ENCODE measurements at regions not wholly inside any gene's neighbourhood (a gene's known extent, or its start where the extent isn't known, plus 50 kb on each side); places are given as distances from the start of the nearest gene placed in this dataset.

DNA sequence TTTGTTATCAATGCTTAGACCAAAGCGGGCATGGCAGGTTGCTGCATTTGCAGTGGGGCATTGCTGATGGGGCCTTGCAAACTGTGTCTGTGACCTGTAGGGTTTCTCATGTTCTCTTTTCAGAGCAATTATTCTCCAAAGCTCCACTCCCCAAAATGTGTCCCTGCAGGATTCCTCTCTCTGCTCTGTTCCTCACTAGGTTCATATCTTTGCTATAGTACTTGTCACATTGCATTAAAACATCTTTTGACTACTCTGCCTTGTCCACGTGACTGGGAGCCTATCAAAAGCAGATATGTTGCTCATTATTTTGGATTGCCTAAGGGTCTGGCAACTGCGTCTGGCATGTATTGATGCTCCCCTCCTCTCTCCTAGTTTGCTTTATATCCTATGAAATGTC, 177.7 kb upstream of the MID1 start:
- FAIRE-seq (no peak), DNase-seq (ENCODE audit: extremely low spot score, insufficient read length, low read depth) (no peak)

DNA sequence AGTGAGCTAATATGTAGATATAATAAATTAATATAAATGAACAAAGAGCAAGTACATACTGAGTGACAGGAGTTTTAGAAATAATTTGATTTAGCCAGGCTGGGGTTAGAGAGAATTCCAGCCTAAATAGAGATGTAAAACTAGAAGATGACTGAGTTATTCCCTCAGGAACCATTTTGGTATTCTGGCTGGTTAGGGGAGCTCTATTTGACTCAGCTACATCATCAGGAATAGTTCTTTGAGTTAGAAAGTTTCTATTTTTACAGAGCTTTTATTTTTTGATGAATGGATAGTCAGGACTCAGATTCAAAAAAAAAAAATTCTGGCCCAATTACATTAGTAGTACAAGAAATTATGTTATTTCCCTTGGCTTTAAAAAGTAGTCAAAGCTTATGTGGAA, 180.4 kb upstream of the MID1 start:
- DNase-seq (ENCODE audit: extremely low spot score, insufficient read length, low read depth) (no peak), FAIRE-seq (no peak)

DNA sequence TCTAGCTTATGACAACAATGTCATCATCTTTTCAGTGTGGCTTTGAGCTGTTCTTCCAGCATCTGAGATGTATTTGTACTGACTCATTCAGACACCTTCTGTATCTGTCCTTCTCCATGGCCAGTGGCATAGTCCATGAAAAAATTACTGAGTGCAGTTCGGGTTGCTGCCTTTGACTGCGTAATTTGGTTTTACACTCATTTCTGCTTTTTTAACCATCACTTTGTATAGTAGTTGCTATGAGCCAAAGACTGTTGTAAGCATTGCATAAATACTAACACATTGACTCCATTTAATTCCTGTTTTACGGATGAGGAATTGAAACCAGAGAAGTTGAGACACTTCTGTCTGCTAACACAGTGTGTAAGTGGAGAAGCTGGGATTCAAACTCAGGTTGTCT, 190.7 kb upstream of the MID1 start:
- DNase-seq (ENCODE audit: extremely low spot score, insufficient read length, low read depth) (no peak), FAIRE-seq (no peak)

DNA sequence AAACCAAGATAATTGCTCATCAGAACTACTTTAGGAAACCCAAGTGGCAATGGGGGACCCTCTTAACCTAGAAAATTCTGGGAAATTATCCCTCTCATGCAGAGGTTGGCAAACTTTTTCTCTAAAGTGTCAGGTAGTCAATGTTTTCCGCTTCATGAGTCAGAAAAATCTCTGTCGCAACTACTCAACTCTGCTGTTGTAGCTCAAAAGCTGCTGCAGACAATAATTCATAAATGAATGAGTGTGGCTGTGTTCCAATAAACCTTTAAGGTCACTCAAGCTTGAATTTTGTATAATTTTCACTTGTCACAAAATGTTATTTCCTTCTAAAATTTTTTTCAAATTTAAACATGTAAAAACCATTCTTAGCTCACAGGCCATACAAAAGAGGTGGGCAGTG, 193.4 kb upstream of the MID1 start:
- DNase-seq (ENCODE audit: extremely low spot score, insufficient read length, low read depth) (no peak), FAIRE-seq (no peak)

DNA sequence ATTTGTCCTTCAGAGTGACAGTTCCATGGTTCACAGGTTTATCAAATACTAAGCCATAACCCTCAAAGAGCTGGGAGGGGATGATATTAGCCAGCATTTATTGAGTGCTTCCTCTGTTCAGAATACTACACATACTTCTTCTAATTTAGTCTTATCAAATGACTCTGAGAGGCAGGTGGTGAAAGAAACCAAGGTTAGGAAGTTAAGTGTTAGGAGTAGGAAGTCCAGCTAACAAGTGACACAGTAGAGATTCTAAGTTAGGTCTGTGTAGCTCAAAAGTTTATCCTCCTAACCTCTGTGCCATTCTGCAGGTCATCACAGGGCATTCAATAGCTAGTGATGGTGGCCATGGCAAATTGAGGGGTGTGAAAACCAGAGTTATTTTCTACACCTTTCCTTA, 198.3 kb upstream of the MID1 start:
- no peak for DNase-seq (ENCODE audit: extremely low spot score, insufficient read length, low read depth)
- FAIRE-seq: no peak

DNA sequence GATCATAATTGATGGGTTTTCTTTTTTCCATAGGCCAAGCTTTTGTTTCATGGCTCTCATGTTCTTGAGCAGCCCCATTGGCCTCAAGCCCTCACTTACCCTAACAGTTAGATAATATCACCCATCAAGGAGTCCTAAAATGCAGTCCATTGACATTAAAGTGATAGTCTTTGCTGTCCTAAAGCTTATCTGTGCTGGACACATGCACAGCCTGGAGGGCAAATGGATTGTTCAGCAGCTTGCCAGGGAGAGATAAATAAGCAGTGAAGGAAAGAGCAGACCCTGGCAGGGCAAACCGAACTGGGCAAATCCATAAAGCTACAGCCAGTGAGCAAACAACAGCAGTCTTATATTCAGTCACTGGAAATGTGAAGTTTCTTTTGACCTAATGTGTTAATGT, 199.6 kb upstream of the MID1 start:
- FAIRE-seq (no peak), DNase-seq (ENCODE audit: extremely low spot score, insufficient read length, low read depth) (no peak)

DNA sequence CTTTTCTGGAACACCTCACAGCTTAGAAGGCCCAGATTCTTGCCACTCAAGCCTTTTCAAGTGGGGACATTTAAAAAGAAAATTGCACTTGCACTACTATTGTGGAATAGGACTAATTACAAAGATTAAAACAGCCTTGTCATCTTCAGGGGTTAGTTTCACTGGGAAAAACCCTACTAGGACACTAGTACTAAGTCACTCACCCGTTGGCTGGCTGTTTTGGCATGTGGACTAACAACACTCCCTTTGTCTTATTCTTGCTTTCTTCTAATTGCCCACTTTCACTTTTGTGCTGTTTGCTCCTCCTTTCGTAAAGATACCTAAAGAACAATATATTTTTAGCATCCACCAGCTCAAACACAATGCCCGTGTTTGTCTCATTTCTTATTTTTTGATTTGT, 200.9 kb upstream of the MID1 start:
- no peak for FAIRE-seq
- DNase-seq (ENCODE audit: extremely low spot score, insufficient read length, low read depth): no peak

DNA sequence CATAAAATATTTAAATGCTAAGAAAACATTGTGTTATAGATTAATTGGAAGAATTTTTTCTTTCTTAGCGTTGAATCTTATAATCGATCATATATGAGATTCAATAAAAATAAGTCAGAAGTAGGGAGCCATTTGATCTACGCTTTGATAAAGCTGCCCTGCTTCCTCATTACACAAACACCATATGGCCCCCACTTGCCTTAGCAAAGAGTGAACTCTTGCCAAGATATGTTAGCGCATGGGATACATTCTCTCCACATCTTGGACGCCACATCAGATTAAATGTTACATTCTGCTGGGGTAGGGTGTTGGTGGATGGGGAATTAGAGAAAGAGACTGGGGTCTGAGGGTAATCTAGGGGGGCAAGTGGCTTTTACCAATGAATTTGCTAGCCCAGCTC, 207.7 kb upstream of the MID1 start:
- no peak for FAIRE-seq

DNA sequence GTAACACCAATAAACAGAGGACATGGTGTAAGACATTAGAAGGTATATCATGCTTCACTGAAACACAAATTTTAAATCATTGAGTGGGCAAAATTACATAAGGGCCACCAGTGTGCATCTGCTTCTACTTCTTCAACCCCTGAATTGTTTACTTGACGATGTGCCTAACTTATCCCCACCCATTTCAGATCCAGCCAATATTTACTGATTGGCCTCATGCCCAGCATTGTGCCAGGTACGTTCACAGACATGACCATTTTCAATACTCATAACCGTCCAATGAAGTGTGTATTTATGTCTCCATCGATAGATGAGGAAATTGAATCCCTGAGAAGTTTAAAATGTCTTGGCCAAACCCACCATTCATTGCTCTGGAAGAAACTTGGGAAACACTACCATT, 208.3 kb upstream of the MID1 start:
- DNase-seq (ENCODE audit: extremely low spot score, insufficient read length, low read depth): no peak
- no peak for FAIRE-seq

More for the DNA sequence above, 207.7 kb upstream of the MID1 start:
- no peak for DNase-seq (ENCODE audit: extremely low spot score, insufficient read length, low read depth)

DNA sequence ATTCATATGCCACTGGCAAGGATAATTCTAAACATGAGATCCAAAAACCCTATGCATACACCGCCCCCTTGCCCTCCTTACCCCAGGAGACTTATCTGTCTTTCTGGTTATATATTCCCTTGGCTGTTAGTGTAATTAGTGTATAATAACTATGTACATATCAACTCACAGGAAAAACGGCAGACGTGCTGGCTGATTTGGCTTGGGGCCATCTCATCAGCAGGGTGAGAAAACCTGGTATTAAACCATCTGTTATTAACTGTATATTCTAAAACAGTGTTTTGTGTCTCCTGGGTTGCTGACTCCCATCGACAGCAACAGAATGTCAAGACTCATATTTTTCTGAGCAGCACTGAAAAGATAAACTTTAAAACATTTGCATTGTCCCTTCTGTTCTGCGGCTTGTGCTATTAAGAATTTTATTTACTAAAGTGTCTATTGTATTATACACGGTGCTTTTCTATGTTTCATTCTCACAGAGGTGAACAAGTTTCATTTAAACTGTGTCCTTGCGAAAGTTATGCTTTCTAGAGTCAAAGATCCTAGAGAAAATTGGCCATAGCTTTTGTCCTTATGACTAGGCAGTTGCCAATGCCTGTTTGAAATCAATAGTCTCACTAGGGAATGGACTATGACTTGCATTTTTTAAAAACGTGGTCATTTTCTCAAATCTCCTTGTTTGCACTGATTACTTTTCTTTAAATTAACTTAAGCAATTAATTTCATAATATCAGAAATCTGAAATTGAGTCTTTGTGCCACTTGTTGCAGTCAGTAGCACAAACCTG, 211.5 kb upstream of the MID1 start:
- FAIRE-seq (no peak), DNase-seq (ENCODE audit: extremely low spot score, insufficient read length, low read depth) (no peak)

DNA sequence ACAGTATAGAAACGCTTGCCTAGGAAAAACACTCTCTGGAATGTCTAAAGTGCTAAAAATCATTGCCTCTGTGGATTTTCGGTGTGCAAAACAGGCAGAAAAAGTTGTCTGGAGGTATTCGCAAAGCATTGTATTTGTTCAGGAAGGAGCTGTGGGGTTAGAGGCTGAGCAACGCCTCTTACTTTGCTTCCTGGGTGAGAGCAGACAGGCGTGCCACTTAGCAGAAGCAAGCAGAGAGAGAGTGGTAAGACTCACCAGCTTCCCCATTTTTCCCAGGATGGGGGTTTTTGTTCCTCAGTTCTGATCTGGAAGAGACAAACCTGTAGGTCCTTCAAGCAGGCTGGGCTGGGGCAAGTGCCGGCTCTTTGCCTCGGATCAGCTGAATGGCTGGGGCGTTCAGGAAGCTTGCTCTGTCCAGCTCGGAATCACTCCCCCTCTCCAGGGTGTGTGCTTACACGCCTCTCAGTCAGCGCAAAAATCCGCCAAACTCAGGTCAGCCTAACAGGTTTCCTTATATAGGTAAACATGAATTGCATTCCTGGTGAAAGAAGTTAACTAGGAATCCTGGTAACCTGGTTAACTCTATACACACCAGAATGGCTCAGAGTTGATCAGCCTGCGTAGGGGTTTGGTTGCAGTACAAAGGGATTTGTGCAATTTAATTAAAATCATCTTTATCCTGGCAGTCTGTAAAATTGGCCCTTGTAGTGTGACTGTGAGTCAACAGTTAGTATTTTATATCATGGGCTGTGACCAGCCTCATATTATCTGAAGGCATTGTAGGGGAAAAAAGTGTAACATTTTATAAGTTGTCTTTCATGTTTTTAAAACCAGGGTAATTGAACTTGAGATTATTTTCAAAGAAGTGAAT, 213.1 kb upstream of the MID1 start:
- DNase-seq (ENCODE audit: extremely low spot score, insufficient read length, low read depth) (no peak), FAIRE-seq (no peak)

DNA sequence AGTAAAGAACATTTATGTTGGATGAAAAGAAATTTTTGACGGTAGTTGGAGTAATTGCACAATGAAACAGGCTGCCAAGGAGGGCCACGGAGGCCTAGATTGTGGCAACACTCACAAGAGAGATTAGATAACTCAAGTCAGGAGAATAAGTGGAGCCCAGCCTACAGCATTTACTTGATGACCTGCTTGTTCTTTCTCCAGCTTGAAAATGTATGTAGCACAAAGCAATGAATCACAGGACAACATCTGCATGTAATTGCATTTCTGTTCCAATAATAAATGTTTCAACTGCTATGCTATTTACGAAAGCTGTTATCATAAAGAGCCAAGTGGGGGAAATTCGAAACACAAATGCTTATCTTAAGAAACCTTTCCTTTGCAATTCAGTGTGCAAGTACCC, 221.2 kb upstream of the MID1 start:
- FAIRE-seq (no peak), DNase-seq (ENCODE audit: extremely low spot score, insufficient read length, low read depth) (no peak)

DNA sequence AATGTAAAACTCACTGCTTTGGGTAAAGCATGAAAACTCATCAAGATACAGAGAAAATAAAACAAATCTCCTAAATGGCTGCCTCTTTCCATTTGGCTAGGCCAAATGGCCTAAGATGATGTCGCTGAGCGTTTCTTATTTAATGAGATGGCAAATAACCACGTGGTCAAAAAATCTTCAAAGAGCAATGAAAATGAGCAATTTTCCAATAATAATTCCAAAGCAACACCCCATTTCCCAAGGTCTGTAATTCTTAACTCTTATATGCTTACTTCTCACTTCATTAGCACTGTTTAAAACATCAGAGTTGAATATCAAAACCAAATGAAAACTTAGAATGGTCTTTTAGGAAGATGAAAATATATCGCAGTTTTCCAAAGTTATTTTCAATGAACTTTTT, 222.3 kb upstream of the MID1 start:
- FAIRE-seq (no peak), DNase-seq (ENCODE audit: extremely low spot score, insufficient read length, low read depth) (no peak)

DNA sequence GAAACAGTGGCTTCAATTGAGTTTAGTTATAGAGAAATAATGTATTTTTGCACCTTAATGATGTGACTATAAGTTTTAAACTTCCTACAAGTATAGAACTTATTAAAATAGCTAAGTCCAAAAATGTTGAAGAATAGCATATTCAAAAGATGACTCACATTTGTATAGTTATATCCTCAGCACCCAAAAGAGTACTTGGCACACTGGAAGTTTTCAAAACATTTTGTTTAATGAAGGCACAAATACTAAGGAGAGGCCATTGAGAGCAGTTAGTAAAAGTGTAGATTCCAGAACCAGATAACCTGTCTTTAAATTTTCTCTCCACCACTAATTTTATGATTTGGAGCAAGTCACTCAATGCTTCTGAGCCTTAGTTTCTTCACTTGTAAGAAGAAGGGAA, 226.9 kb upstream of the MID1 start:
- DNase-seq (ENCODE audit: extremely low spot score, insufficient read length, low read depth) (no peak), FAIRE-seq (no peak)

DNA sequence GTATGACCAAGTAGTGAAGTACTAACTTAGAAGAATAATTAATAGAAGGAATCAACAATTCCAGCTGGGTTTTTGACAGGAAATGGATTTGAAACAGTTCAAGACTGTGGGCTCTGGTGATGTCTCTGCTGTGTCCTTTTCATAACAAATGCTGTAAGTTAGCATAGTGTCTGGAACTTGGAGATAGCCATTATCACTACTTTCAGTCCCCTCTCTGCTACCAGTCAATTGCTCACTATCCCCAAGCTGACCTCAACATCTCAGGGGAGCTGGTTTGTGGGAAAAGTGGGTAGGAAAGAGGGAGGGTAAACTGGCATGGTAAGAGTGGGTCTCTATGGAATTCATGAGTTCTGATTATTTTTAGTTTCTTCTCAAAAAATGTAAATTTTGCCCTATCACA, 231.4 kb upstream of the MID1 start:
- DNase-seq (ENCODE audit: extremely low spot score, insufficient read length, low read depth): no peak
- FAIRE-seq: no peak

DNA sequence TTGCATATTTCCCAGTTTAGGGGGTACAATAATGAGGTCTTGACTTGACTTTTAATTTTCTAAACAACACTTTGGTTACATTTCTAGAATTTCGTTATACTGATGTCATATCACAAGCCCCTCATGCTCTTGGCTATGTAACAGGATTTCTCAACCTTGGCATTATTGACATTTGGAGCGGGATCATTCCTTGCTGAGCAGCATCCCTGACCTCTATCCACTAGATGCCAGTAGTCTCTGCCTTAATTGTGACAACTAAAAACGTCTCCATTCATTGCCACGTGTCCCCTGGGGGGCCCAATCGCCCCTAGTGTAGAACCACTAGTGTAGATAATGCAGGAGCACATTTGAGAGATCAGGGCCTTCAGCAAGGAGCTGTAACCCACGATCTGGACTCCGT, 234.2 kb upstream of the MID1 start:
- FAIRE-seq (no peak), DNase-seq (ENCODE audit: extremely low spot score, insufficient read length, low read depth) (no peak)

DNA sequence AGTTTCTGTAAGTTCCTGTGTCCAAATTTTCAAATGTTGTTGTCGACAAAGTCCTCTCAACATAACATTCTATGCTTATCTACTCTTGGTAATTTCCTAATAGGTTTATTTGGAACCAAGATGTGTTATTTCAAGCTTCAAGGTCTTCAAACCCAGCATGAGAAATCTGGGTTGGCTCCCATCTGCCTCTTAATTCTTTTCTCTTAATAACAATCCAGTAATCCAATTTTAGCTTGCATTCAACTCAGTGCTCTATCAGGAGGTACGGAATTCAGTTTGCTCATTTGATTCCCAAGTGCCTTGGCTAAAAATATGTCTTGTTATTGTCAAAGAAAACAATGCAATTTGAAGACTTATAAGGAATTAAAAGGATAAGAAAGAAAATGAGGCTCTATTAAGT, 235.5 kb upstream of the MID1 start:
- no peak for DNase-seq (ENCODE audit: extremely low spot score, insufficient read length, low read depth)
- no peak for FAIRE-seq

DNA sequence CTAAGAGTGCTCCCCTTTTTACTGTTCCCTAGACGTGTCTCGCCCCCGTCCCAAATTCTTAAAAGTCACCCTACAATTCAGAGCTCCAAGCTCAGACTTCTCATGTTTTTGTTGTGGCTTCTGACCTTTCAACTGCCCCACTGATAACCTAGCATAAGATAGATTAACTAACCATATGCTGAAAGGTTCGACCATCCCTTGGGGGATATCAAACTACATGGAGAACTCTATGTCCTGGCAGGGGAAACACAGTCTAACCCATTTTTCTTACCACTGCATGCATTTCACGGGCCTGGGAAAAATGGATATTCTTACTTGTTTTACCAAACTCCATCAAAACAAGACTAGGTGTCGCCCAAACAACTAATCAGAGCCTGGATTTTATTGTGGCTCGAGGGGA, 236.4 kb upstream of the MID1 start:
- DNase-seq (ENCODE audit: extremely low spot score, insufficient read length, low read depth) (no peak), FAIRE-seq (no peak)

DNA sequence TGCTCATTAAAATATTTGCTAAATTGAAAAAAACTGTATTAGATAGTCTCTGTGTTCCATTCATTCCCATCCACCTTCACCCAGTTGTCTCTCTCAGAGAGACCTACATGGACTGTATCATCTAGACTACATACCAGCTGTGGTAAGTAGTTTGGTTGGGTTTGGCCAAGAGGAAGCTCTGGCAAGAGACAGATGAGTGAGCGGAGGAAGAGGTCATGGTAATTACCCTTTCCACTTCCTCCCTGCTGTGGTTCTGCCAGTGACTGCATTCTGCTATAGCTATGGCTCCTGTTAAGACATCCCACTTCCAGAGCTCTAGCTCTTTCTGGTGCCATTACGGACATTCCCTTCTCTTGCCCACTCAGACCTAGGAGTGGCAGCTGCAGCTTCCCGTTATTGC, 239.0 kb upstream of the MID1 start:
- no peak for DNase-seq (ENCODE audit: extremely low spot score, insufficient read length, low read depth)

DNA sequence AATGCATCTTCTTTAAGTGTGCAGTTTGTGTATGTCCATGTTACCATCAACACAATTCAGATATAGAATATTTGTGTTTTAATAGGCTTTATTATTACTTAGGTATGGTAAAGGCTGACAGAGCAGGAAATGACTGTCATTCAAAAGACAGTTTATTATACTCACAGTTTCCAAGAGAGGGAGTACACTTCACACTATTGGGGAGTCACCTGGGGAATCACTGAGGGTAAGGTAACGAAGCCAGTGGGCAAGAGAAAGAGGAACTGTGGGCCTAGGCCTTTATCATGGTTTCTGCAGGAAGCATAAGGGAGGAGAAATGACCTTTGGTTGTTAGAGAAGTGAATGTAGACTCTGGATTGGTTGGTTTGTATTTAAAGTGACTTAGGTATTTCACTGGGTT, 235.1 kb upstream of the HCCS start:
- FAIRE-seq: no peak
- DNase-seq (ENCODE audit: extremely low spot score, insufficient read length, low read depth): no peak

More for the DNA sequence above, 239.0 kb upstream of the MID1 start:
- FAIRE-seq: no peak

DNA sequence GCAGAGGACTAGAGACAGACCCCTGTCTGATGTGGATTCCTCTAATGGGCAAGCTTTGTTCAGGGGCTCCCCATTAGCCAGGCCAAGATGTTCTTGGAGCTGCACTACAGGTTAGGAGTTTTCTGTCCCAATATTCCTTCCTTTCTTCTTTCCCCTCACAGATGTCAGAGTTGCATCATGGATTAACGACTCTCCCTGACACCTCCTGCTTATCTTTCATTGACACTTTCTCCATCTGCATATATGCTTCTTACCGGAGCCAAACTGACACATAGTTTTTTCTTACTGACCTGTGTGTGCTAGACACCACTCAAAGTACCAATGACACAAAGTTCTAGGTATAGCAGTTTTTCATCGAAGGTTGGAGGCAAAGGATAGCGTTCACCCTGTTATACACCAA, 228.6 kb upstream of the HCCS start:
- FAIRE-seq: no peak
- no peak for DNase-seq (ENCODE audit: extremely low spot score, insufficient read length, low read depth)

DNA sequence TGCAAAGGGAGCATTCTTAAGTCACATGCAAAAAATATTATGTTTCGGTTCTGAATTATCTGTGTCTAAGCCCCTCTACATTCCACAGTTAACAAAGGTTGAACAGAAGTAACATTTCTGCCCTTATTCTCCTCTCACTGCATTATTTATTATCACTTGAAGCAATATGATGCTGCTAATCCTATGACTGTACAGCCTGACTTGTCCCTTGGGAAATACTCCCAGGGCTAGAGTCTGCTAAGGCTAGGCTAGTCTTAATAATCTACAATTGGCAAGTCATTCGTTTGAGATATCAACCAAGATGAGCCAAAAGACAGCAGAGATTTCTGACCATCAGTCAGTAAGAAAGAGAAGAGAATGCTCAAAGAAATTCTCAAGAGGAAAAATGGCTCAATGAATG, 226.9 kb upstream of the HCCS start:
- DNase-seq (ENCODE audit: extremely low spot score, insufficient read length, low read depth): no peak
- no peak for FAIRE-seq

All from GM18507 (cell line).